ENCODE measurements at regions not wholly inside any gene's neighbourhood (a gene's known extent, or its start where the extent isn't known, plus 50 kb on each side); places are given as distances from the start of the nearest gene placed in this dataset.

- H3K4me3 ChIP-seq: no peak overlapping the region
- no peaks in the 10 kb centered on the region for H3K9me3 ChIP-seq (ENCODE audit: low read depth, low read length)
- no peak overlapping the region for H3K9ac ChIP-seq (ENCODE audit: insufficient read length)
- H3K36me3 ChIP-seq (ENCODE audit: insufficient read depth, low read length): no peaks in the 10 kb centered on the region
- no peak for TF ChIP-seq FOXP2 (optimal IDR thresholded peaks at IDR 0.05; ENCODE audit: control extremely low read depth, extremely low read length, insufficient read depth)
- no peak for TF ChIP-seq EZH2 (IDR thresholded peaks at IDR 0.05)
- no peak for DNase-seq (ENCODE audit: low read depth, low spot score)
- no peak overlapping the region for H3K27ac ChIP-seq
These were observed 391.6 kb downstream of the BRD1 start for GRCh38 chr22:49436056-49436455.

GRCh38 chr22:49435596-49435995 lies 392.1 kb downstream of the BRD1 start:
- no peaks in the 10 kb centered on the region for H3K36me3 ChIP-seq (ENCODE audit: insufficient read depth, low read length)
- H3K27ac ChIP-seq: no peak overlapping the region
- no peak overlapping the region for H3K9ac ChIP-seq (ENCODE audit: insufficient read length)
- no peak for DNase-seq (ENCODE audit: low read depth, low spot score)
- TF ChIP-seq FOXP2 (optimal IDR thresholded peaks at IDR 0.05; ENCODE audit: control extremely low read depth, extremely low read length, insufficient read depth) (no peak), POLR2AphosphoS5 (IDR thresholded peaks at IDR 0.05; ENCODE audit: borderline replicate concordance, low read depth, low read length) (no peak), EZH2 (IDR thresholded peaks at IDR 0.05) (no peak)
- no peaks in the 10 kb centered on the region for H3K9me3 ChIP-seq (ENCODE audit: low read depth, low read length)
- H3K4me3 ChIP-seq: no peak overlapping the region

GRCh38 chr22:49433717-49434611 lies 393.7 kb downstream of the BRD1 start:
- Histone ChIP-seq H3K4me3 (no peak overlapping the region), H3K9me3 (ENCODE audit: low read depth, low read length) (no peaks in the 10 kb centered on the region), H3K36me3 (ENCODE audit: insufficient read depth, low read length) (no peaks in the 10 kb centered on the region), H3K9ac (ENCODE audit: insufficient read length) (no peak overlapping the region), H3K27ac (no peak overlapping the region)
- no peak for DNase-seq (ENCODE audit: low read depth, low spot score)
- TF ChIP-seq EZH2 (IDR thresholded peaks at IDR 0.05) (no peak), POLR2AphosphoS5 (IDR thresholded peaks at IDR 0.05; ENCODE audit: borderline replicate concordance, low read depth, low read length) (no peak), FOXP2 (optimal IDR thresholded peaks at IDR 0.05; ENCODE audit: control extremely low read depth, extremely low read length, insufficient read depth) (no peak)

- TF ChIP-seq EZH2 (IDR thresholded peaks at IDR 0.05) (no peak), FOXP2 (optimal IDR thresholded peaks at IDR 0.05; ENCODE audit: control extremely low read depth, extremely low read length, insufficient read depth) (no peak), POLR2AphosphoS5 (IDR thresholded peaks at IDR 0.05; ENCODE audit: borderline replicate concordance, low read depth, low read length) (no peak)
- H3K9me3 ChIP-seq (ENCODE audit: low read depth, low read length): no peaks in the 10 kb centered on the region
- DNase-seq (ENCODE audit: low read depth, low spot score): no peak
- H3K4me3 ChIP-seq: no peak overlapping the region
- no peak overlapping the region for H3K9ac ChIP-seq (ENCODE audit: insufficient read length)
- H3K27ac ChIP-seq: no peak overlapping the region
- H3K36me3 ChIP-seq (ENCODE audit: insufficient read depth, low read length): no peaks in the 10 kb centered on the region
These were observed 394.7 kb downstream of the BRD1 start for GRCh38 chr22:49432897-49433443.

- DNase-seq (ENCODE audit: low read depth, low spot score): no peak
- TF ChIP-seq POLR2AphosphoS5 (IDR thresholded peaks at IDR 0.05; ENCODE audit: borderline replicate concordance, low read depth, low read length): no peak
- TF ChIP-seq EZH2 (IDR thresholded peaks at IDR 0.05): no peak
- no peak for TF ChIP-seq FOXP2 (optimal IDR thresholded peaks at IDR 0.05; ENCODE audit: control extremely low read depth, extremely low read length, insufficient read depth)
- Histone ChIP-seq H3K27ac (no peak overlapping the region), H3K4me3 (no peak overlapping the region), H3K36me3 (ENCODE audit: insufficient read depth, low read length) (no peaks in the 10 kb centered on the region), H3K9me3 (ENCODE audit: low read depth, low read length) (no peaks in the 10 kb centered on the region), H3K9ac (ENCODE audit: insufficient read length) (no peak overlapping the region)
These were observed 395.3 kb downstream of the BRD1 start for GRCh38 chr22:49432211-49432896.

- Histone ChIP-seq H3K27ac (no peak overlapping the region), H3K36me3 (ENCODE audit: insufficient read depth, low read length) (no peaks in the 10 kb centered on the region), H3K9ac (ENCODE audit: insufficient read length) (no peak overlapping the region), H3K4me3 (no peak overlapping the region), H3K9me3 (ENCODE audit: low read depth, low read length) (no peaks in the 10 kb centered on the region)
- TF ChIP-seq EZH2 (IDR thresholded peaks at IDR 0.05) (no peak), POLR2AphosphoS5 (IDR thresholded peaks at IDR 0.05; ENCODE audit: borderline replicate concordance, low read depth, low read length) (no peak), FOXP2 (optimal IDR thresholded peaks at IDR 0.05; ENCODE audit: control extremely low read depth, extremely low read length, insufficient read depth) (no peak)
- no peak for DNase-seq (ENCODE audit: low read depth, low spot score)
These were observed 396.1 kb downstream of the BRD1 start for GRCh38 chr22:49431551-49431950.

GRCh38 chr22:49429066-49429465 lies 398.6 kb downstream of the BRD1 start:
- TF ChIP-seq FOXP2 (optimal IDR thresholded peaks at IDR 0.05; ENCODE audit: control extremely low read depth, extremely low read length, insufficient read depth) (no peak), POLR2AphosphoS5 (IDR thresholded peaks at IDR 0.05; ENCODE audit: borderline replicate concordance, low read depth, low read length) (no peak), EZH2 (IDR thresholded peaks at IDR 0.05) (no peak)
- H3K9me3 ChIP-seq (ENCODE audit: low read depth, low read length): no peaks in the 10 kb centered on the region
- no peak overlapping the region for H3K27ac ChIP-seq
- no peak overlapping the region for H3K9ac ChIP-seq (ENCODE audit: insufficient read length)
- H3K4me3 ChIP-seq: no peak overlapping the region
- DNase-seq (ENCODE audit: low read depth, low spot score): no peak
- H3K36me3 ChIP-seq (ENCODE audit: insufficient read depth, low read length): no peaks in the 10 kb centered on the region

GRCh38 chr22:49427941-49428340 lies 399.7 kb downstream of the BRD1 start:
- Histone ChIP-seq H3K27ac (no peak overlapping the region), H3K4me3 (no peak overlapping the region), H3K36me3 (ENCODE audit: insufficient read depth, low read length) (no peaks in the 10 kb centered on the region), H3K9me3 (ENCODE audit: low read depth, low read length) (no peaks in the 10 kb centered on the region), H3K9ac (ENCODE audit: insufficient read length) (no peak overlapping the region)
- DNase-seq (ENCODE audit: low read depth, low spot score): no peak
- no peak for TF ChIP-seq POLR2AphosphoS5 (IDR thresholded peaks at IDR 0.05; ENCODE audit: borderline replicate concordance, low read depth, low read length)
- no peak for TF ChIP-seq EZH2 (IDR thresholded peaks at IDR 0.05)
- no peak for TF ChIP-seq FOXP2 (optimal IDR thresholded peaks at IDR 0.05; ENCODE audit: control extremely low read depth, extremely low read length, insufficient read depth)
